Hepatocyte (in vitro differentiated cells): ENCODE measurements at regions not wholly inside any gene's neighbourhood (a gene's known extent, or its start where the extent isn't known, plus 50 kb on each side); places are given as distances from the start of the nearest gene placed in this dataset.
A peak's percentile ranks its signal among the peaks of the same experiment; 100 is the strongest.

ENCODE experiments used
- DNase-seq: peaks from one replicate; pipeline ENCODE4 v3.0.0-alpha.2; 2016; ENCODE audit warnings: low spot score
- H2AFZ ChIP-seq: fragments of 200-600 bp; sonication (generic); 2 replicates; pipeline ENCODE4 v1.6.0; 2016; ENCODE audit warnings: antibody characterized with exemption, mild to moderate bottlenecking
- H3K27ac ChIP-seq: fragments of 200-600 bp; sonication (generic); 2 replicates; pipeline ENCODE4 v1.5.1; 2016; ENCODE audit warnings: mild to moderate bottlenecking
- H3K27me3 ChIP-seq: fragments of 200-600 bp; sonication (generic); 2 replicates; pipeline ENCODE4 v1.6.1; 2016
- H3K36me3 ChIP-seq: fragments of 200-600 bp; sonication (generic); replicated peaks from 2 replicates; pipeline ENCODE4 v1.5.1; 2016; ENCODE audit warnings: low read depth; ENCODE audit not compliant: insufficient read depth
- H3K4me1 ChIP-seq: fragments of 200-600 bp; sonication (generic); 2 replicates; pipeline ENCODE4 v1.5.1; 2016; ENCODE audit warnings: mild to moderate bottlenecking, moderate library complexity; ENCODE audit not compliant: insufficient read depth
- H3K4me2 ChIP-seq: fragments of 200-600 bp; sonication (generic); 2 replicates; pipeline ENCODE4 v1.6.0; 2016
- H3K4me3 ChIP-seq: fragments of 200-600 bp; sonication (generic); 2 replicates; pipeline ENCODE4 v1.5.1; 2016; ENCODE audit warnings: mild to moderate bottlenecking
- H3K79me2 ChIP-seq: fragments of 200-600 bp; sonication (generic); 2 replicates; pipeline ENCODE4 v1.6.0; 2017; ENCODE audit warnings: mild to moderate bottlenecking
- H3K9me2 ChIP-seq: fragments of 200-600 bp; sonication (generic); replicated peaks from 2 replicates; pipeline ENCODE4 v1.6.0; 2017; ENCODE audit warnings: mild to moderate bottlenecking; ENCODE audit not compliant: insufficient read depth
- H3K9me3 ChIP-seq: fragments of 200-600 bp; sonication (generic); 2 replicates; pipeline ENCODE4 v1.5.1; 2016; ENCODE audit warnings: low read depth, mild to moderate bottlenecking
- H4K20me1 ChIP-seq: fragments of 200-600 bp; sonication (generic); 2 replicates; pipeline ENCODE4 v1.6.0; 2016; ENCODE audit warnings: mild to moderate bottlenecking; ENCODE audit not compliant: insufficient read depth, poor library complexity, severe bottlenecking
- EZH2 ChIP-seq: fragments of 200-600 bp; sonication (generic); IDR thresholded peaks from 2 replicates; pipeline ENCODE4 v1.6.1; 2016; ENCODE audit warnings: antibody characterized with exemption, mild to moderate bottlenecking, borderline replicate concordance
- EZH2phosphoT487 ChIP-seq: fragments of 200-600 bp; sonication (generic); IDR thresholded peaks from one replicate; pipeline ENCODE4 v1.6.1; 2018; ENCODE audit warnings: antibody characterized with exemption, mild to moderate bottlenecking, low read depth, moderate library complexity; ENCODE audit not compliant: unreplicated experiment, severe bottlenecking
- WGBS: methylation state at CpG from one replicate; pipeline ENCODE4 v1.1.6; 2016; ENCODE audit warnings: low lambda C conversion rate; ENCODE audit errors: missing lambda C conversion rate; 5-methylcytosine and 5-hydroxymethylcytosine counted together
- TF ChIP-seq, protein P1 (sequence below): fragments of 200-600 bp; sonication (generic); IDR thresholded peaks from 2 replicates; pipeline ENCODE4 v1.5.1; 2016; ENCODE audit warnings: antibody characterized with exemption, mild to moderate bottlenecking; ENCODE audit not compliant: poor library complexity

DNA sequence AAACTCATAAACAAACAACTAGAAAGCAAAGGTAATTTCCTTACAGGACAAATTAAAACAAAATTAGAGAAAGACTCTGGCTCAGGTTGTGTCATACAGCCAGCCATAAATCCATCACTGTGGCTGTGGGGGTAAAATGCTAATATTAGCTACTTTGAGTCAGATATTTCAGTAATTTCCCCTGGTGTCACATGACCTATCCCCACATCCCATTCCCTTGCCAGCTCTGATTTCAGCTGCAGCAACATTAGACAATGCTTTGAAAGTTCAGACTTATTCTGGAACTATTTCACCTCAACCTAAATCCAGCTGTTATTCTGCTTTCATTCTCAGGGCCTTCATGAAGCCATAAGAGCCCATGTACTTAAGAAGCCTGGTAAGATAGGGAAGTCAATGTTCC is 55.3 kb downstream of the RPL10L start:
- Histone ChIP-seq H3K9me3 (no peaks in the 10 kb centered on the region), H3K4me3 (no peak overlapping the region), H3K27me3 (no peaks in the 10 kb centered on the region), H3K9me2 (no peaks in the 10 kb centered on the region), H4K20me1 (no peaks in the 10 kb centered on the region), H2AFZ (no peak overlapping the region), H3K4me1 (no peaks in the 10 kb centered on the region), H3K4me2 (no peak overlapping the region), H3K27ac (no peak overlapping the region), H3K79me2 (no peaks in the 10 kb centered on the region), H3K36me3 (no peaks in the 10 kb centered on the region)
- DNase-seq = no peak
- TF ChIP-seq EZH2phosphoT487 (no peak), EZH2 (no peak)
- TF ChIP-seq, protein P1, sequence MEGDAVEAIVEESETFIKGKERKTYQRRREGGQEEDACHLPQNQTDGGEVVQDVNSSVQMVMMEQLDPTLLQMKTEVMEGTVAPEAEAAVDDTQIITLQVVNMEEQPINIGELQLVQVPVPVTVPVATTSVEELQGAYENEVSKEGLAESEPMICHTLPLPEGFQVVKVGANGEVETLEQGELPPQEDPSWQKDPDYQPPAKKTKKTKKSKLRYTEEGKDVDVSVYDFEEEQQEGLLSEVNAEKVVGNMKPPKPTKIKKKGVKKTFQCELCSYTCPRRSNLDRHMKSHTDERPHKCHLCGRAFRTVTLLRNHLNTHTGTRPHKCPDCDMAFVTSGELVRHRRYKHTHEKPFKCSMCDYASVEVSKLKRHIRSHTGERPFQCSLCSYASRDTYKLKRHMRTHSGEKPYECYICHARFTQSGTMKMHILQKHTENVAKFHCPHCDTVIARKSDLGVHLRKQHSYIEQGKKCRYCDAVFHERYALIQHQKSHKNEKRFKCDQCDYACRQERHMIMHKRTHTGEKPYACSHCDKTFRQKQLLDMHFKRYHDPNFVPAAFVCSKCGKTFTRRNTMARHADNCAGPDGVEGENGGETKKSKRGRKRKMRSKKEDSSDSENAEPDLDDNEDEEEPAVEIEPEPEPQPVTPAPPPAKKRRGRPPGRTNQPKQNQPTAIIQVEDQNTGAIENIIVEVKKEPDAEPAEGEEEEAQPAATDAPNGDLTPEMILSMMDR = no peak

DNA sequence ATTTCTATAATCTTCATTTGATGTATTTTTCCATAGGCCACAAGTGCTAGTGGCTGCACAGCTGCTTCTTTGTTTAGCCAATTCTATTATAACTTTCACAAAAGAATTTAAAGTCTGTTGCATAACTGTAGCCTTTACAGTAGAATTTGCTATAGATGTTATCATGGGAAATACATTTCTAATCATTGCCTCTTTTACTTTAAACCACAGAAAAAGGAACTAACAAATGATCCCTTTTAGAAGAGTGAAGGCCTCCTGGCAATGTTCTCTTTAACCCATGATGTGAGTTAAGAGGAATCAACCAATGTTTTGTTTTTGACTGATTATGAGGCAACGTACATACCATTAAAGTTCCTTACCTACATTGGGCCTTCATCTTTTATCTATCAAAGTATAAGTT is 68.8 kb downstream of the RPL10L start:
- H4K20me1 ChIP-seq = no peaks in the 10 kb centered on the region
- no peak overlapping the region for H3K4me2 ChIP-seq
- H3K9me2 ChIP-seq = no peaks in the 10 kb centered on the region
- no peaks in the 10 kb centered on the region for H3K27me3 ChIP-seq
- H3K9me3 ChIP-seq = no peaks in the 10 kb centered on the region
- H3K79me2 ChIP-seq = no peaks in the 10 kb centered on the region
- WGBS = 71% methylated on average over 1 of the region's 1 CpG
- no peak for TF ChIP-seq EZH2phosphoT487
- TF ChIP-seq EZH2 = no peak
- TF ChIP-seq, protein P1 = no peak
- H3K4me3 ChIP-seq = no peak overlapping the region
- DNase-seq = no peak
- no peak overlapping the region for H3K27ac ChIP-seq
- no peaks in the 10 kb centered on the region for H3K4me1 ChIP-seq
- no peak overlapping the region for H2AFZ ChIP-seq
- H3K36me3 ChIP-seq = no peaks in the 10 kb centered on the region

DNA sequence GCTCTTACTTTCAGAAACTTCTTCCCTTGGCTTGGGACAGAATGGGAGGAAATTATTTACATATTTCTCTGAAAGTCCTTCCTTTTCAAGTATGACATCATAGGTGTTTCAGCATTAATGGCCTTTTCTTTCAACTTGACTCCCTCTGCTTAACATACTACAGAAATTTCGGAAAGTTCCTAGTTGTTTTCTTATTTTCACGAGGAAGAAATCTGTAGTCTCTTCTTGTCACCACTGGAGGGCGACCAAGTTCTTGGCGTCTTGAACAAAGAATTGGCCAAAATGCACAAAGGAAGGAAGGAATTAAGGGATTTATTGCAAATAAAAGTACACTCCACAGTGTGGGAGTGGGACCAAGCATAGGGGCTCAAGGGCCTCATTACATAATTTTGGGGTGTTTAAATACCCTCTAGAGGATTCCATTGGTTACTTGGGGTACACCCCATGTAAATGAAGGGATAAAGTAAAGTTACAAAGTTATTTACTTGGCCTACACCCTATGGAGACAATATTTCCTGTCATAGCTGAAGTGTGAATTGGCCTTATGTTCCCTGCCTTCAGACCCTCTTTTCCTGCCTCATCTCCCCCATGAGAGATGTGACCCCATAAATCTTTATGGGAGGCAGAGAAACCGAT is 70.4 kb downstream of the RPL10L start:
- H3K79me2 ChIP-seq = no peaks in the 10 kb centered on the region
- no peak overlapping the region for H3K4me3 ChIP-seq
- no peak overlapping the region for H3K27ac ChIP-seq
- H3K4me2 ChIP-seq = no peak overlapping the region
- no peaks in the 10 kb centered on the region for H3K9me2 ChIP-seq
- no peak for TF ChIP-seq EZH2phosphoT487
- TF ChIP-seq, protein P1 = peak; percentile 63
- no peaks in the 10 kb centered on the region for H3K27me3 ChIP-seq
- no peaks in the 10 kb centered on the region for H3K36me3 ChIP-seq
- peak; percentile 56 for DNase-seq
- H3K4me1 ChIP-seq = no peaks in the 10 kb centered on the region
- WGBS = 28% methylated on average over 5 of the region's 5 CpGs
- H4K20me1 ChIP-seq = no peaks in the 10 kb centered on the region
- H2AFZ ChIP-seq = peak overlapping the region; percentile 18
- H3K9me3 ChIP-seq = no peaks in the 10 kb centered on the region

DNA sequence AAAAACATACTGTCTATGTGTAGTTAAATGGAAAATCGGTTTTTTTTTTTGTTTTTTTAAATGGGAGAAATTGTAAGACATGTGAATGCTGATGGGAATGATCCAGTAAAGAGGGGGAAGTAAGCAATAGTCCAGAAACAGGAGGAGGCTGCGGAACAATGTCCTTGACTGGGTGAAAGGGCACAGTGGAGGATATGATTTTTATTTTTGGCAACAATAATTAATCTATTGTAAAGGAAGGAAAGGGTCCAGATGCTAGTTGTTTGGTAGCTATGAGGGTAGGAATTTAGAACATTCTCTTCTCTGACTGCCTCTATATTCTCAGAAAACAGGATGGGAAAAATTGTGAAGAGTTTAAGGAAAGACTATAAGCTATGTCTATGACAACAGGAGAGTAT is 76.6 kb downstream of the RPL10L start:
- TF ChIP-seq, protein P1 = no peak
- TF ChIP-seq EZH2phosphoT487 (no peak), EZH2 (no peak)
- H3K79me2 ChIP-seq = no peaks in the 10 kb centered on the region
- H3K27me3 ChIP-seq = no peaks in the 10 kb centered on the region
- no peak overlapping the region for H3K27ac ChIP-seq
- no peaks in the 10 kb centered on the region for H3K9me2 ChIP-seq
- no peaks in the 10 kb centered on the region for H3K9me3 ChIP-seq
- 70% methylated on average over 2 of the region's 2 CpGs for WGBS
- no peak overlapping the region for H3K4me2 ChIP-seq
- no peak for DNase-seq
- H3K4me1 ChIP-seq = no peaks in the 10 kb centered on the region
- no peak overlapping the region for H3K4me3 ChIP-seq
- no peaks in the 10 kb centered on the region for H3K36me3 ChIP-seq
- H2AFZ ChIP-seq = no peak overlapping the region
- H4K20me1 ChIP-seq = no peaks in the 10 kb centered on the region
